ENCODE measurements at regions not wholly inside any gene's neighbourhood (a gene's known extent, or its start where the extent isn't known, plus 50 kb on each side); places are given as distances from the start of the nearest gene placed in this dataset.

DNA sequence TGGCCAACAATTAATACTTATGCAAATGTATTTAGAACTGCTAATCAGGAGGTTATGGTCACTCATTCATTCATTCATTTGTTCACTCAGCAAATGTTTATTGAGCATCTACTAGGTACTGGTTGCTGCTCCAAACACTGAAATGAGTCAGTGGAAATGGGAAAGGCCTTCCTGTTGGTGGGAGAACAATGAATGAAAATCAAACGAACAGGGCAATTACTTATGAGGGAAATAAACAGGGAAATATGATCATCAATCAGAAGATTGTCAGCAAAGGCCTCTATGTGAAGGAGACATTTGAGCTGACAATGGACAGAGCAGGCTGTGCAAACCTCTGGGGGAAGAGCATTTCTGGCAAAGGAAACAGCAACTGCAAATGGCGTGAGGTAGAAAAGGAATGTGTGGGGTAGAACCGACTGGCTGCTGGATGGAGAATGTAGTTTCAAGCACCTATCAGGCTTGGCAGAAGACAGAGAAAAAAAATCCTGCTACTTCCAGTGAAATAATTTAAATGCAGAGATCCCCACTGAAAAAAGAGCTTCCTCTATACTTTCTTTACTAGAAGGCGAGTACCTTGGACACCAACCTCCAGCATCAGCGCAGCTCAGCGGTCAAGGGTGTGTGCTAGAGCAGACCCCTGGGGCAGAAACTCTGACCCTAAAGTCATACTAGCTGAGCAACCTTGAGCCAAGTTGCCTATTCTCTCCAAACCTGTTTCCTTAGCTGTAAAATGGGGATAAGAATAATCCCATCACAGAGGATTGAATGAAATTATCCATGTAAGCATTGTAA is 108.8 kb upstream of the EEPD1 start:
- no peaks in the 10 kb centered on the region for H3K36me3 ChIP-seq (ENCODE audit: control insufficient read depth, insufficient read depth, low read length)
- H3K4me3 ChIP-seq (ENCODE audit: low read length), result no peak overlapping the region
- no peaks in the 10 kb centered on the region for H3K27me3 ChIP-seq (ENCODE audit: control insufficient read depth, insufficient read depth, low read length)
- H3K4me1 ChIP-seq (ENCODE audit: control insufficient read depth, insufficient read depth, low read length), result peaks cover 40% of the 10 kb centered on the region
- H3K27ac ChIP-seq (ENCODE audit: low read length), result no peak overlapping the region
- no peak for DNase-seq
- WGBS (ENCODE audit: insufficient coverage), result 29% methylated on average over 5 of the region's 6 CpGs
- no peaks in the 10 kb centered on the region for H3K9me3 ChIP-seq (replicated peaks; ENCODE audit: control insufficient read depth, low read depth, low read length)

DNA sequence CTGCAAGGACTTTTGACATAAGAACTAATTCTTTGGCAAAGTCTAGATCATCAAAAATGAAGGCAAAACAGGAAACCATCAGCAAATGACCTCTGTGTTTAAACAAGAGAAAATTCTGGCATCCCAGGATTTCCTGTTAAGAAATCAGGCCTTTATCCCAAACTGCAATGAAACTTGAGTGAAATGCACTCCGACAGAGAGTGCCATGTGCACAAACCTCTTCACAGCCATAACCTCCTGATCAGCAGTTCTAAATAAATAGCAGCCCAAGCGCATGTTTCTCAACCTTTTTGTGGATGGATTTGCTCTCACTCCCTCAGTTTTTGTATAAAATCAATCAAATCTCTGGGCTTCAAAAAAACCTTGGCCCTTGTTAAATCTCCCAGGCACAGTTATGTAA is 107.7 kb upstream of the EEPD1 start:
- no peak overlapping the region for H3K4me3 ChIP-seq (ENCODE audit: low read length)
- WGBS (ENCODE audit: insufficient coverage), result 0% methylated on average over 1 of the region's 2 CpGs
- no peaks in the 10 kb centered on the region for H3K27me3 ChIP-seq (ENCODE audit: control insufficient read depth, insufficient read depth, low read length)
- peak; percentile 77 for DNase-seq
- peaks cover 46% of the 10 kb centered on the region for H3K4me1 ChIP-seq (ENCODE audit: control insufficient read depth, insufficient read depth, low read length)
- no peaks in the 10 kb centered on the region for H3K36me3 ChIP-seq (ENCODE audit: control insufficient read depth, insufficient read depth, low read length)
- H3K27ac ChIP-seq (ENCODE audit: low read length), result peak overlapping the region; percentile 26
- no peaks in the 10 kb centered on the region for H3K9me3 ChIP-seq (replicated peaks; ENCODE audit: control insufficient read depth, low read depth, low read length)

DNA sequence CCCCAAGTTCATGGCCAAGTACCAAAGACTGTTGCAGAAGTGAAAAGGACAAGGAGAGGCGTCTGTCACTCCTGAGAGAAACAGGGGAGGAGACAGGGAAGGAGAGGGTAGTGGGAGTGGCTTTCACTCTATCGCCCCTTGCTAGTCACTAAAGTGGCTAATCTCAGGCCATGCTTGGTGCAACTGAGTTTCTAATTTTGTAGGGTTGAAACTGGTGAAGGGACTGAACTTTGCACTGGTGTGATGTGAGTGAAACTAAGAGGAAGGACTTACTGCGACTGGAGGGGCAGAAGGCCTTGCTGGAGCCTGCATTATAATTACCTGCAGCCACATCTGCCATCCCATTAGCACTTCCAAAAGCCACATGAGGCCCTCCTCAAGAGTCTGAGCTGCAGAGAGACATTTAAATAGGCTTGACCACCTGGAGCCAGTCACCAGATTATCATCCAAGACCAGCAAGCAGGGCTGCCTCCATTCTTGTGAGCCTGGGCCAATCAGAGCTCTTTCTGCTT is 107.2 kb upstream of the EEPD1 start:
- DNase-seq, result no peak
- Histone ChIP-seq H3K27ac (ENCODE audit: low read length) (no peak overlapping the region), H3K36me3 (ENCODE audit: control insufficient read depth, insufficient read depth, low read length) (no peaks in the 10 kb centered on the region), H3K27me3 (ENCODE audit: control insufficient read depth, insufficient read depth, low read length) (no peaks in the 10 kb centered on the region), H3K4me3 (ENCODE audit: low read length) (no peak overlapping the region), H3K4me1 (ENCODE audit: control insufficient read depth, insufficient read depth, low read length) (peaks cover 46% of the 10 kb centered on the region), H3K9me3 (replicated peaks; ENCODE audit: control insufficient read depth, low read depth, low read length) (no peaks in the 10 kb centered on the region)
- WGBS (ENCODE audit: insufficient coverage), result 49% methylated on average over 2 of the region's 3 CpGs

DNA sequence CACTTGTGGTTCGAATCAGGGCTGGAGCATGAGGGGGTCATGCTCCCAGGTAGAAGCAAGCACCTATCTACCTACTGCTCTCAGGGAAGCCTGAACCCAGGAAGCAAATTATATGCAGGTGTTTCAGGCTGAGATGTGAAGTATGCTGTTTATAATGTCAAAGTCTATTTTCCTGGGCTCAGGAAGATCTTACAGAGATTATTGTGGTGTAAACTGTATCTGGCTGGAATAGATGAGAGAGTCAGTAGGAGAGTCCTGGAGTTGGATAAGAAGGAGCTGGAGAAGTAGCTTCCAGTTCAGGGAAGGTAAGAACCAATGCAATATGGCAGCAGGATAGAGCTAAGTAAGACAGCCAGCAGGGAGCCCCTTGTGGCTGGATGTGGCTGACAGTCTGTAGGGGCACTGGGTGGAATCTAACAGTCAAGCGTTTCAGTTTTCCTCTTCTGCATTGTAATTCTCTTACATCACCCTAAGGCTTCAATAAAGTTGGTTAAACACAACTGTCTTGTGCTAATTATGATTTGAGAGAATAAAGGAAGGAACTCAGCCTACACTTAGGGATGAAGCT is 105.9 kb upstream of the EEPD1 start:
- no peaks in the 10 kb centered on the region for H3K36me3 ChIP-seq (ENCODE audit: control insufficient read depth, insufficient read depth, low read length)
- no peaks in the 10 kb centered on the region for H3K9me3 ChIP-seq (replicated peaks; ENCODE audit: control insufficient read depth, low read depth, low read length)
- no peaks in the 10 kb centered on the region for H3K27me3 ChIP-seq (ENCODE audit: control insufficient read depth, insufficient read depth, low read length)
- H3K4me3 ChIP-seq (ENCODE audit: low read length), result no peak overlapping the region
- peaks cover 46% of the 10 kb centered on the region for H3K4me1 ChIP-seq (ENCODE audit: control insufficient read depth, insufficient read depth, low read length)
- no peak for DNase-seq
- H3K27ac ChIP-seq (ENCODE audit: low read length), result peak overlapping the region; percentile 69
- WGBS (ENCODE audit: insufficient coverage), result no CpG with 5 or more reads among the region's 2 CpGs

DNA sequence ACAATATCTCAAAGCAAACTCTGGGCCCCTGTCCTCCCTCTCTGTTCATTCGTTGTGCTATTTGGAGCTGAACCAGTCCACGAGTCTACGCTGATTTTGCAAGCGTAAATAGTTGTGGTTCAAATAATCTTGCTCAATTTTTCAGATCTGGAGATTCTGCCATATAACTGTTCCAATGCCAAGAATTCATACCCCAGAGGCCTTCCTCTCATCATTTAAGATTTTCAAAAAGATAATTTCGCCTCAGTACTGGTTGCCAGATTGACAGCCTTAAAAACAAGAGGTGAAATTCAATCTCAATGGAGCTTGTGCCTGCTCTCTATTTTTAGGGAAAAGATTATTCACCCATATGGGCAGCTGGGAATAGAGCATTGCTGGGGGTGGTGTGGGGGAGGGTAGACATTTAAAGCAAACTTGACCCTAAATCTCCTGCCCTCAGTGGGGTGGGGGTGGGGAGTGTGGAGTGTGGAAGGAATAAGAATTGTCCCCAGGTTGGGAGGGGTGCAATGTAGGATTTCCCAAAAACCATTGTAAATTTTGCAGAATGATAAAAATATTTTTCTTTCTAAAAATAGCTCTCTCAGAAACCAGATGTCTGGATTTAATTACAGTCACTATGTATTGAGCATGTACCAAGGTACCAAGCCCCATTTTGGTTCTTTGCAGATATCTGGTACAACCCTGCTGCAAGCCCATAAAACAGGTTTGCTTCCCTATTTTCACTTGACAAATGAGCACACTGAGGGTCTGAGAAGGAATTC is 104.7 kb upstream of the EEPD1 start:
- peak; percentile 73 for DNase-seq
- H3K4me1 ChIP-seq (ENCODE audit: control insufficient read depth, insufficient read depth, low read length), result peaks cover 46% of the 10 kb centered on the region
- H3K9me3 ChIP-seq (replicated peaks; ENCODE audit: control insufficient read depth, low read depth, low read length), result no peaks in the 10 kb centered on the region
- no peaks in the 10 kb centered on the region for H3K27me3 ChIP-seq (ENCODE audit: control insufficient read depth, insufficient read depth, low read length)
- no peak overlapping the region for H3K4me3 ChIP-seq (ENCODE audit: low read length)
- WGBS (ENCODE audit: insufficient coverage), result no CpG with 5 or more reads among the region's 5 CpGs
- no peaks in the 10 kb centered on the region for H3K36me3 ChIP-seq (ENCODE audit: control insufficient read depth, insufficient read depth, low read length)
- peak overlapping the region; percentile 69 for H3K27ac ChIP-seq (ENCODE audit: low read length)

DNA sequence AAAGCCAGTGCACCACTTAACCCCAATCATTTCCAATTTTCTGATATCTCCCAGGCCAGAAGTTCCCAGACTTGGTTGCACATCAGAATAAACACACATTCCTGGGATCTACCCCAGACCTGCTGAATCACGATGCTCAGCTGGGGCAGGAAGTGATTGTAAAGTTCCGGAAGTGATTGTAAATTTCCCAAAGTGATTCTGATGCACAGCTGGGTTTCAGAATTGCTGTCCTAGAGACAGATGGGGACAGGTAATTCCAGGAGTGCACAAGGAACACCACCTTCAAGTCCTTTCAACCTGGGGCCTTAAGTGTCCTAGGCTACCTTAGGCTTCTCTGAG is 104.2 kb upstream of the EEPD1 start:
- Histone ChIP-seq H3K27me3 (ENCODE audit: control insufficient read depth, insufficient read depth, low read length) (no peaks in the 10 kb centered on the region), H3K4me3 (ENCODE audit: low read length) (no peak overlapping the region), H3K27ac (ENCODE audit: low read length) (peak overlapping the region; percentile 23), H3K9me3 (replicated peaks; ENCODE audit: control insufficient read depth, low read depth, low read length) (no peaks in the 10 kb centered on the region), H3K4me1 (ENCODE audit: control insufficient read depth, insufficient read depth, low read length) (peaks cover 46% of the 10 kb centered on the region), H3K36me3 (ENCODE audit: control insufficient read depth, insufficient read depth, low read length) (no peaks in the 10 kb centered on the region)
- DNase-seq, result no peak
- 80% methylated on average over 1 of the region's 2 CpGs for WGBS (ENCODE audit: insufficient coverage)

DNA sequence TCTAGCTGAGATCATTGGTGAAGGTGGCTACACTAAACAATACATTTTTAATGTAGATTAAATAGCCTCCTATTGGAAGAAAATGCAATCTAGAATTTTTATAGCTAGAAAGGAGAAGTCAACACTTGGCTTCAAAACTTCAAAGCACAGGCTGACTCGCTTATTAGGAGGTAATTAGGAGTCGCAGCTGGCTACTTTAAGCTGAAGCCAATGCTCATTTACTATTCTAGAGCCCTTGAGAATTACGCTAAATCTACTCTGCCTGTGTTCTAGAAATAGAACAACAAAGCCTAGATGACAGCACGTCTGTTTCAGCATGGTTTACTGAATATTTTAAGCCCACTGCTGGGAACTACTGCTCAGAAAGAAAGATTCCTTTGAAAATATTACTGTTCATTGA is 101.6 kb upstream of the EEPD1 start:
- DNase-seq, result no peak
- H3K4me1 ChIP-seq (ENCODE audit: control insufficient read depth, insufficient read depth, low read length), result peaks cover 29% of the 10 kb centered on the region
- H3K4me3 ChIP-seq (ENCODE audit: low read length), result no peak overlapping the region
- WGBS (ENCODE audit: insufficient coverage), result 86% methylated on average over 2 of the region's 4 CpGs
- no peaks in the 10 kb centered on the region for H3K36me3 ChIP-seq (ENCODE audit: control insufficient read depth, insufficient read depth, low read length)
- H3K9me3 ChIP-seq (replicated peaks; ENCODE audit: control insufficient read depth, low read depth, low read length), result no peaks in the 10 kb centered on the region
- H3K27ac ChIP-seq (ENCODE audit: low read length), result no peak overlapping the region
- H3K27me3 ChIP-seq (ENCODE audit: control insufficient read depth, insufficient read depth, low read length), result no peaks in the 10 kb centered on the region

DNA sequence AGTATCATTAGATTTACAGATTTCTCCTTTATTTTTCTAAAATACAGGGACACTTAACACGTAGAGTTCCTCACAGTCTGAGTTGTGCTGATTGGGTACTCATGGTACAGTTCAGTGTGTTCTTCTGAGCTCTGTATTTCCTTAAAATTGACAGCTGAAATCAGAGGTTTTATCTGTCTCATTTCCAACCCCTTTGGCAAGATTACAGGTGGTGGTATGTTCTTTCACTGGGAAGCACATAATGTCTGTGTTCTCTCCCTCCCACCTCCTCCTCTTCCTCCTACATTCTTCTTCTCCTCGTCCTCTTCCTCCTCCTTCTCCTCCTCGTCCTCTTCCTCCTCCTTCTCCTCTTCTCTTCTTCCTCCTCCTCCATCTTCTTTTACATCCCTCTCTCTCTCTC is 99.5 kb upstream of the EEPD1 start:
- no CpG with 5 or more reads among the region's 3 CpGs for WGBS (ENCODE audit: insufficient coverage)
- no peak overlapping the region for H3K27ac ChIP-seq (ENCODE audit: low read length)

DNA sequence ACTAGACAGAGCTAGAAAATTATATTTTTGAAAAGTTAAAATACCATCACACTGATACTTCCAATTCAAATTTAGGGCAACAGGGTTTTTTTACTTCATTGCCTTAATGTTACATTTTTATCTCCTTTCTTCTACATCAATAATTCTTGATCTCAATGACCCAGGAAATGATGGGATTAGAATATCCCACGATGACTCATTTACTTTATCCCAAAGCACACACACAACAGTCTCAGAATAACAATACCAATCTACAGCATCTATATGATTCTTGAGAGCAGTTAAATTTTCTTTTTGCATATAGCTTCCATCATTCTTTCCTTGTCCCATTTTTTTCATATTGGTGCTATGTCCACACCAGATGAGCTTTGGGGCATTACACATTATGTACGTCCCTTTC is 98.4 kb upstream of the EEPD1 start:
- H3K4me3 ChIP-seq (ENCODE audit: low read length), result no peak overlapping the region
- no peaks in the 10 kb centered on the region for H3K36me3 ChIP-seq (ENCODE audit: control insufficient read depth, insufficient read depth, low read length)
- no peak for DNase-seq
- H3K4me1 ChIP-seq (ENCODE audit: control insufficient read depth, insufficient read depth, low read length), result peaks cover 3% of the 10 kb centered on the region
- WGBS (ENCODE audit: insufficient coverage), result no CpG with 5 or more reads among the region's 2 CpGs
- no peak overlapping the region for H3K27ac ChIP-seq (ENCODE audit: low read length)
- H3K9me3 ChIP-seq (replicated peaks; ENCODE audit: control insufficient read depth, low read depth, low read length), result no peaks in the 10 kb centered on the region
- H3K27me3 ChIP-seq (ENCODE audit: control insufficient read depth, insufficient read depth, low read length), result no peaks in the 10 kb centered on the region

More for the DNA sequence above, 99.5 kb upstream of the EEPD1 start:
- DNase-seq, result no peak
- Histone ChIP-seq H3K9me3 (replicated peaks; ENCODE audit: control insufficient read depth, low read depth, low read length) (no peaks in the 10 kb centered on the region), H3K4me1 (ENCODE audit: control insufficient read depth, insufficient read depth, low read length) (peaks cover 13% of the 10 kb centered on the region), H3K27me3 (ENCODE audit: control insufficient read depth, insufficient read depth, low read length) (no peaks in the 10 kb centered on the region), H3K4me3 (ENCODE audit: low read length) (no peak overlapping the region), H3K36me3 (ENCODE audit: control insufficient read depth, insufficient read depth, low read length) (no peaks in the 10 kb centered on the region)

DNA sequence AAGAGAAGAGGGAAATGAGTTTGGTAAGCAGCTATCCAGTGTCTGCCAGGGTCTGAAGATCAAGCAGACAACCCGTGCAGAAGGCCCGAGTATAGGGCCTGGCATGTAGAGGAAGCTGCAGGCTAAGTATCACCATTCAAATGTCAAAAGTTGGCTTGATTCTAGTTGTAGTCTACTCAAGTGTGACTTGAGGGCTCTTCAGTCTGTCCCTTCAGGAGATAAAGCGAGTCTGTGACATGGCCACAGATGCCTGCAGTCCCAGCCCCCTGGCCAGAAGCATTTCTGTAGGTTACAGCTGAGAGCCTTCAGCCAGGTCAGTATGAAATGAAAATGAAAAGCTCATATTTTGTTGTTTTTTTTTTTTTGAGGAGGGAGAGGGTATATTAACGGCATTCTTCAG is 97.8 kb upstream of the EEPD1 start:
- 60% methylated on average over 1 of the region's 4 CpGs for WGBS (ENCODE audit: insufficient coverage)
- Histone ChIP-seq H3K27me3 (ENCODE audit: control insufficient read depth, insufficient read depth, low read length) (no peaks in the 10 kb centered on the region), H3K27ac (ENCODE audit: low read length) (no peak overlapping the region), H3K9me3 (replicated peaks; ENCODE audit: control insufficient read depth, low read depth, low read length) (no peaks in the 10 kb centered on the region), H3K4me1 (ENCODE audit: control insufficient read depth, insufficient read depth, low read length) (no peaks in the 10 kb centered on the region), H3K36me3 (ENCODE audit: control insufficient read depth, insufficient read depth, low read length) (no peaks in the 10 kb centered on the region), H3K4me3 (ENCODE audit: low read length) (no peak overlapping the region)
- DNase-seq, result no peak
